Testis (tissue), 2 donors: ENCODE measurements at regions not wholly inside any gene's neighbourhood (a gene's known extent, or its start where the extent isn't known, plus 50 kb on each side); places are given as distances from the start of the nearest gene placed in this dataset.

ENCODE experiments used
- DNase-seq: peaks from one replicate; pipeline ENCODE4 v3.0.0-alpha.2; 2019
- H3K27ac ChIP-seq, 2 donors: fragments of 200-600 bp; sonication (generic); one replicate each; pipeline ENCODE4 v1.5.1; 2019
- H3K27me3 ChIP-seq: fragments of 200-600 bp; sonication (generic); one replicate; pipeline ENCODE4 v1.5.1; 2019
- H3K36me3 ChIP-seq: fragments of 200-600 bp; sonication (generic); one replicate; pipeline ENCODE4 v1.5.1; 2017; ENCODE audit warnings: low read depth; ENCODE audit errors: missing control alignments
- H3K4me1 ChIP-seq: fragments of 200-600 bp; sonication (generic); one replicate; pipeline ENCODE4 v1.5.1; 2019
- H3K4me3 ChIP-seq, 2 donors: fragments of 200-600 bp; sonication (generic); one replicate each; pipeline ENCODE4 v1.5.1; 2017 to 2019
- H3K9me3 ChIP-seq: fragments of 200-600 bp; sonication (generic); one replicate; pipeline ENCODE4 v1.5.1; 2017
- CTCF ChIP-seq, 3 experiments: fragments of 450-650 bp in 2 of 3; fragments of 200-600 bp in 1 of 3; sonication (generic) in 1 of 3; IDR thresholded peaks; one replicate each; pipeline ENCODE4 v1.5.1; 2016 to 2019; ENCODE audit warnings: antibody characterized with exemption in 3 of 3, mild to moderate bottlenecking in 2 of 3, moderate library complexity in 1 of 3
- POLR2A ChIP-seq: fragments of 450-650 bp; IDR thresholded peaks from one replicate; pipeline ENCODE4 v1.6.1; 2017; ENCODE audit warnings: antibody characterized with exemption, mild to moderate bottlenecking, moderate library complexity
- WGBS, 2 donors: methylation state at CpG; one replicate each; pipeline ENCODE4 v1.1.5; 2018; 5-methylcytosine and 5-hydroxymethylcytosine counted together
- intact Hi-C: fragments of 100-400 bp; cut with DNase I; formaldehyde crosslinking; loops from one replicate; pipeline ENCODE4 v1.15.1; 2023; ENCODE audit warnings: low total_unique reads

GRCh38 chr7:113421696-113422330 lies 303.5 kb upstream of the SMIM30 start:
- peak; percentile 96 for DNase-seq
- Histone ChIP-seq H3K4me1 (no peaks in the 10 kb centered on the region), H3K27me3 (no peaks in the 10 kb centered on the region), H3K36me3 (no peaks in the 10 kb centered on the region), H3K27ac (no peak overlapping the region), H3K4me3 (no peak overlapping the region), H3K9me3 (no peaks in the 10 kb centered on the region)
- intact Hi-C loops: no loop called here
- WGBS, 2 donors: 19 to 28% methylated on average over 4 of the region's 4 CpGs
- TF ChIP-seq POLR2A: no peak
- peak; percentile 58 to 77 (median 65) for TF ChIP-seq CTCF (IDR thresholded peaks at IDR 0.05)

DNA sequence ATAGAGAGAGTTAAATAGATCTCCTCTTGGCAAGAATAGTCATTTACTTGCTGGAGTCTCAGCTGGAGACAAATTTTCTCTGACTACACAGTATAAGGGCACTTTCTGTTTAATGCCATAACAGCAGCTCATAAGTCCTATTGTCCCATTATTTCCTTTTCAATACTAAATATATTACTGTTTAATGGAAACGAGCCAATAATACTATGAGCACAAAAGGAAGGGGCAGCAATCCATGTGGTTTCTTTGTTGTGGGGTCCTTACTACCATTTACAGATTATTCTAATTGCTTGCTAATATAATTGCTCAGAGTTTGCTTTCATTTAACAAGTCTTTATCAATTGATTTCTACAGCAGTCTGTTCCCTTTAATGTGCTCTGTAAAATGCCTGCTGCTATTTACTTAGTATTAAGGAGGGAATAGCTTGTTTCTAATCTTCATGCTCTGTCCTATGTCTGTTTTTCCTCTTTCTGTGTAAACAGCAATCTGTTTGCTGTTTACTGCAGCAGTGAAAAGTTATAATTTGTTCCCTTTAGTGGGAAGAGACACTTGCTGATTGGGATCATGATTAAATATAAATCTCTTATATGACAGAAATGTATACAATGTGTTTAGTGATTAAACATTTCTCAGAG lies 296.2 kb upstream of the SMIM30 start:
- WGBS, 2 donors: 54 to 63% methylated on average over 1 of the region's 1 CpG
- no peak for DNase-seq
- Histone ChIP-seq H3K4me1 (no peaks in the 10 kb centered on the region), H3K27me3 (no peaks in the 10 kb centered on the region), H3K36me3 (no peaks in the 10 kb centered on the region), H3K9me3 (no peaks in the 10 kb centered on the region), H3K4me3 (no peak overlapping the region), H3K27ac (no peak overlapping the region)
- intact Hi-C loops: loop anchor here (10.0 kb wide), 1 partner anchor 860 kb away; no protein-coding TSS in a partner anchor
- TF ChIP-seq CTCF (IDR thresholded peaks at IDR 0.05) (no peak), POLR2A (no peak)

GRCh38 chr7:113412410-113412809 lies 294.1 kb upstream of the SMIM30 start:
- Histone ChIP-seq H3K9me3 (no peaks in the 10 kb centered on the region), H3K27me3 (no peaks in the 10 kb centered on the region), H3K36me3 (no peaks in the 10 kb centered on the region), H3K4me1 (no peaks in the 10 kb centered on the region), H3K27ac (no peak overlapping the region), H3K4me3 (no peak overlapping the region)
- no peak for DNase-seq
- TF ChIP-seq CTCF (IDR thresholded peaks at IDR 0.05) (no peak), POLR2A (no peak)
- 88 to 97% methylated on average over 1 of the region's 1 CpG for WGBS, 2 donors
- intact Hi-C loops: loop anchor here (10.0 kb wide), 1 partner anchor 858 kb away; no protein-coding TSS in a partner anchor

DNA sequence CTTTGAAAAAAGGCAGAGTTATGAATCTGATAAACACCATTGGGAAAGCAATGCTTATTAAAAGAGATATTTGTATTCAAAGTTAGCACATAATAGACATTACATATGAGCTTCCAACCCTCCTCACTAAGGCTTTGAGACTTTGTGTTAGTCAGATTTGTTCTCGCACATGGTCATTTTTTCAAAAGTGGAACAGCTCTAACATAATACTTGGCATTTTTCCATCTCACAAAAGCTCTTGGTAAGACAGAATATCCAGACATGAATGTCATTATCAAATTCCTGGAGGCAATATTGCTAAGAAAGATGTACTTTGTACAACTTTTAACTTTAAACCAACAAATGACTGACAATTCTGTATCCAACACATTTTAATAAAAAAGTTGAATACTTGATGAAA lies 292.4 kb upstream of the SMIM30 start:
- Histone ChIP-seq H3K9me3 (no peaks in the 10 kb centered on the region), H3K4me3 (no peak overlapping the region), H3K27me3 (no peaks in the 10 kb centered on the region), H3K27ac (no peak overlapping the region), H3K36me3 (no peaks in the 10 kb centered on the region), H3K4me1 (no peaks in the 10 kb centered on the region)
- intact Hi-C loops: loop anchor here (10.0 kb wide), 1 partner anchor 856 kb away; no protein-coding TSS in a partner anchor
- WGBS, 2 donors: 66 to 74% methylated on average over 1 of the region's 1 CpG
- no peak for DNase-seq
- TF ChIP-seq POLR2A (no peak), CTCF (IDR thresholded peaks at IDR 0.05) (no peak)
